ENCODE measurements at regions not wholly inside any gene's neighbourhood (a gene's known extent, or its start where the extent isn't known, plus 50 kb on each side); places are given as distances from the start of the nearest gene placed in this dataset.

GRCh38 chr11:116077092-116077491, 572.9 kb upstream of the CADM1 start:
- Mint-ChIP-seq H3K27ac (ENCODE audit: unreplicated experiment) (no peak overlapping the region), H3K4me3 (ENCODE audit: unreplicated experiment) (no peak overlapping the region), H3K9me3 (ENCODE audit: unreplicated experiment) (no peaks in the 10 kb centered on the region), H3K36me3 (ENCODE audit: low read depth, unreplicated experiment) (peaks cover 3% of the 10 kb centered on the region), H3K27me3 (ENCODE audit: unreplicated experiment) (peaks cover 5% of the 10 kb centered on the region), H3K4me1 (ENCODE audit: unreplicated experiment) (peaks cover 2% of the 10 kb centered on the region)
- no peak for DNase-seq (ENCODE audit: low spot score)
- TF ChIP-seq CTCF (IDR thresholded peaks at IDR 0.05; ENCODE audit: unreplicated experiment) = no peak

- H3K4me1 Mint-ChIP-seq (ENCODE audit: unreplicated experiment) = peaks cover 9% of the 10 kb centered on the region
- peaks cover 4% of the 10 kb centered on the region for H3K27me3 Mint-ChIP-seq (ENCODE audit: unreplicated experiment)
- H3K9me3 Mint-ChIP-seq (ENCODE audit: unreplicated experiment) = no peaks in the 10 kb centered on the region
- no peak overlapping the region for H3K4me3 Mint-ChIP-seq (ENCODE audit: unreplicated experiment)
- H3K36me3 Mint-ChIP-seq (ENCODE audit: low read depth, unreplicated experiment) = peaks cover 3% of the 10 kb centered on the region
- no peak overlapping the region for H3K27ac Mint-ChIP-seq (ENCODE audit: unreplicated experiment)
- no peak for TF ChIP-seq CTCF (IDR thresholded peaks at IDR 0.05; ENCODE audit: unreplicated experiment)
- DNase-seq (ENCODE audit: low spot score) = no peak
Observed at GRCh38 chr11:116073854-116074837, 569.9 kb upstream of the CADM1 start.

- H3K36me3 Mint-ChIP-seq (ENCODE audit: low read depth, unreplicated experiment) = peaks cover 3% of the 10 kb centered on the region
- no peak overlapping the region for H3K4me3 Mint-ChIP-seq (ENCODE audit: unreplicated experiment)
- no peak overlapping the region for H3K27ac Mint-ChIP-seq (ENCODE audit: unreplicated experiment)
- peaks cover 9% of the 10 kb centered on the region for H3K4me1 Mint-ChIP-seq (ENCODE audit: unreplicated experiment)
- no peaks in the 10 kb centered on the region for H3K9me3 Mint-ChIP-seq (ENCODE audit: unreplicated experiment)
- peaks cover 4% of the 10 kb centered on the region for H3K27me3 Mint-ChIP-seq (ENCODE audit: unreplicated experiment)
- peak; percentile 17 for TF ChIP-seq CTCF (IDR thresholded peaks at IDR 0.05; ENCODE audit: unreplicated experiment)
- peak; percentile 42 for DNase-seq (ENCODE audit: low spot score)
Observed at GRCh38 chr11:116072601-116073410, 568.6 kb upstream of the CADM1 start.

GRCh38 chr11:116072133-116072532, 567.9 kb upstream of the CADM1 start:
- H3K9me3 Mint-ChIP-seq (ENCODE audit: unreplicated experiment) = no peaks in the 10 kb centered on the region
- no peak overlapping the region for H3K4me3 Mint-ChIP-seq (ENCODE audit: unreplicated experiment)
- DNase-seq (ENCODE audit: low spot score) = no peak
- H3K36me3 Mint-ChIP-seq (ENCODE audit: low read depth, unreplicated experiment) = no peaks in the 10 kb centered on the region
- H3K27ac Mint-ChIP-seq (ENCODE audit: unreplicated experiment) = no peak overlapping the region
- peaks cover 4% of the 10 kb centered on the region for H3K27me3 Mint-ChIP-seq (ENCODE audit: unreplicated experiment)
- no peak for TF ChIP-seq CTCF (IDR thresholded peaks at IDR 0.05; ENCODE audit: unreplicated experiment)
- peaks cover 9% of the 10 kb centered on the region for H3K4me1 Mint-ChIP-seq (ENCODE audit: unreplicated experiment)

All from endothelial cell (in vitro differentiated cells).